ENCODE measurements at regions not wholly inside any gene's neighbourhood (a gene's known extent, or its start where the extent isn't known, plus 50 kb on each side); places are given as distances from the start of the nearest gene placed in this dataset.

GRCh38 chr4:83664071-83664470 lies 128.2 kb downstream of the GPAT3 start:
- no peak for DNase-seq (ENCODE audit: low read depth)
- no peak overlapping the region for H3K4me3 ChIP-seq (ENCODE audit: low read depth, low read length)
- no peak for TF ChIP-seq CTCF (conservative IDR thresholded peaks at IDR 0.05; ENCODE audit: low read depth, low read length)

- no peak overlapping the region for H3K4me3 ChIP-seq (ENCODE audit: low read depth, low read length)
- DNase-seq (ENCODE audit: low read depth), result no peak
- TF ChIP-seq CTCF (conservative IDR thresholded peaks at IDR 0.05; ENCODE audit: low read depth, low read length), result no peak
These were observed 126.3 kb downstream of the GPAT3 start for GRCh38 chr4:83662204-83662603.

GRCh38 chr4:83661359-83661758 lies 125.5 kb downstream of the GPAT3 start:
- no peak for DNase-seq (ENCODE audit: low read depth)
- no peak overlapping the region for H3K4me3 ChIP-seq (ENCODE audit: low read depth, low read length)
- TF ChIP-seq CTCF (conservative IDR thresholded peaks at IDR 0.05; ENCODE audit: low read depth, low read length), result no peak

- H3K4me3 ChIP-seq (ENCODE audit: low read depth, low read length), result no peak overlapping the region
- no peak for TF ChIP-seq CTCF (conservative IDR thresholded peaks at IDR 0.05; ENCODE audit: low read depth, low read length)
- no peak for DNase-seq (ENCODE audit: low read depth)
These were observed 124.7 kb downstream of the GPAT3 start for GRCh38 chr4:83660578-83660977.

GRCh38 chr4:83658806-83659205 lies 122.9 kb downstream of the GPAT3 start:
- no peak overlapping the region for H3K4me3 ChIP-seq (ENCODE audit: low read depth, low read length)
- DNase-seq (ENCODE audit: low read depth), result no peak
- TF ChIP-seq CTCF (conservative IDR thresholded peaks at IDR 0.05; ENCODE audit: low read depth, low read length), result no peak

GRCh38 chr4:83657336-83657735 lies 121.4 kb downstream of the GPAT3 start:
- no peak overlapping the region for H3K4me3 ChIP-seq (ENCODE audit: low read depth, low read length)
- DNase-seq (ENCODE audit: low read depth), result no peak
- TF ChIP-seq CTCF (conservative IDR thresholded peaks at IDR 0.05; ENCODE audit: low read depth, low read length), result no peak

Data from epithelial cell of proximal tubule (primary cell).